ENCODE measurements at regions not wholly inside any gene's neighbourhood (a gene's known extent, or its start where the extent isn't known, plus 50 kb on each side); places are given as distances from the start of the nearest gene placed in this dataset.

- TF ChIP-seq, protein P1, sequence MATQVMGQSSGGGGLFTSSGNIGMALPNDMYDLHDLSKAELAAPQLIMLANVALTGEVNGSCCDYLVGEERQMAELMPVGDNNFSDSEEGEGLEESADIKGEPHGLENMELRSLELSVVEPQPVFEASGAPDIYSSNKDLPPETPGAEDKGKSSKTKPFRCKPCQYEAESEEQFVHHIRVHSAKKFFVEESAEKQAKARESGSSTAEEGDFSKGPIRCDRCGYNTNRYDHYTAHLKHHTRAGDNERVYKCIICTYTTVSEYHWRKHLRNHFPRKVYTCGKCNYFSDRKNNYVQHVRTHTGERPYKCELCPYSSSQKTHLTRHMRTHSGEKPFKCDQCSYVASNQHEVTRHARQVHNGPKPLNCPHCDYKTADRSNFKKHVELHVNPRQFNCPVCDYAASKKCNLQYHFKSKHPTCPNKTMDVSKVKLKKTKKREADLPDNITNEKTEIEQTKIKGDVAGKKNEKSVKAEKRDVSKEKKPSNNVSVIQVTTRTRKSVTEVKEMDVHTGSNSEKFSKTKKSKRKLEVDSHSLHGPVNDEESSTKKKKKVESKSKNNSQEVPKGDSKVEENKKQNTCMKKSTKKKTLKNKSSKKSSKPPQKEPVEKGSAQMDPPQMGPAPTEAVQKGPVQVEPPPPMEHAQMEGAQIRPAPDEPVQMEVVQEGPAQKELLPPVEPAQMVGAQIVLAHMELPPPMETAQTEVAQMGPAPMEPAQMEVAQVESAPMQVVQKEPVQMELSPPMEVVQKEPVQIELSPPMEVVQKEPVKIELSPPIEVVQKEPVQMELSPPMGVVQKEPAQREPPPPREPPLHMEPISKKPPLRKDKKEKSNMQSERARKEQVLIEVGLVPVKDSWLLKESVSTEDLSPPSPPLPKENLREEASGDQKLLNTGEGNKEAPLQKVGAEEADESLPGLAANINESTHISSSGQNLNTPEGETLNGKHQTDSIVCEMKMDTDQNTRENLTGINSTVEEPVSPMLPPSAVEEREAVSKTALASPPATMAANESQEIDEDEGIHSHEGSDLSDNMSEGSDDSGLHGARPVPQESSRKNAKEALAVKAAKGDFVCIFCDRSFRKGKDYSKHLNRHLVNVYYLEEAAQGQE (IDR thresholded peaks at IDR 0.05) = peak; percentile 84
- TF ChIP-seq HNF4G (IDR thresholded peaks at IDR 0.05) (peak; percentile 96), GABPA (IDR thresholded peaks at IDR 0.05 in 1 of 2, conservative IDR thresholded peaks at IDR 0.05 in 1 of 2) (peak; percentile 25 to 35), FOXA2 (IDR thresholded peaks at IDR 0.05) (peak; percentile 34), JUND (IDR thresholded peaks at IDR 0.05) (peak; percentile 89 to 95), YY1 (IDR thresholded peaks at IDR 0.05) (peak; percentile 62), RXRA (IDR thresholded peaks at IDR 0.05) (peak; percentile 88 to 96)
Measured at GRCh38 chr2:8413589-8414135, 268.2 kb upstream of the ID2 start (continued).

DNA sequence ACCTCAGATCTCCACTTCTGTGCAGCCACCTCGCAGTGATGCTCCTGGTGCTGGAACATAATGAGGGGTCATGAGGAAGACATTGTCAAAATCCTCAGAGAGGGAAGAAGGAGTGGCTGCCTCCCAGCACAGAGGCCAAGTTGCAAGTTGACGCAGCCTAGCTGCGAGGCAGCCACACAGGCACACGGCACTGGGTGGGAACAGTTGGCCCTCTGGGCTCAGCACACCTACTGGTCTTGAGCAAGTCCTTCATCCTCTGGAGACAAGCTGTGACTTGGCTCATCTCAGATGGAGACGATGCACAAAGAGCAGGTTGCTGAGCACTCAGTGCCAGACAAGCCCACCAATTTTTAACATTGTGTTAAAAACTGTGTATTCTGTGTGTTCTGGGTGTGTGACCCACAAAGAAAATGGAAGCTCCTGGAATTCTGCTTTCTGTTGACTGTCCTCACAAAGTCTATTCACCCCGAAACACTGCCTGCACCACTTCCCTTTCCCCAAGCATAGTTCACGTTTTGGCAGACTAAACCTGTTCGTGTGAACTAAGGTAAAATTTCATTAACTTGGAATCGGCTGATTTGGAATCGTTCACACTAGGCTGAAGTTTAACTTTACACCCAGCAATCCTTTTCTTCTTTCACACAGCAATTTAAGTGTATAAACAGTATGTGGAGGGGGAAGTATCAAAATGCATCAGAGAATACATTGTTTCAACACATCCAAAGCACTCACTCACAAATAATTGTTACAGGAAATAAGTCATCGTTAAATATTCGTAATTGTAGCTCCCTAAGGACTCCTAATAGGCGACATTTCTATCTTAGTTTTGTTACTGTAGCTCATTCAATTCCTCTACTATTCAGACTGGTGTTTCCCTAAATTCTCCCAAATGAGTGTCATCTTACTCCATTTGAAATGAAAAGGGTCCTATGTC, 266.6 kb upstream of the ID2 start:
- TF ChIP-seq, protein P2, sequence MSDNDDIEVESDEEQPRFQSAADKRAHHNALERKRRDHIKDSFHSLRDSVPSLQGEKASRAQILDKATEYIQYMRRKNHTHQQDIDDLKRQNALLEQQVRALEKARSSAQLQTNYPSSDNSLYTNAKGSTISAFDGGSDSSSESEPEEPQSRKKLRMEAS (IDR thresholded peaks at IDR 0.05) = no peak
- TF ChIP-seq JUND (IDR thresholded peaks at IDR 0.05) (no peak), YY1 (IDR thresholded peaks at IDR 0.05) (peak; percentile 33), SP1 (IDR thresholded peaks at IDR 0.05) (peak; percentile 43), RAD21 (IDR thresholded peaks at IDR 0.05) (peak; percentile 21 to 25), HNF4A (conservative IDR thresholded peaks at IDR 0.05) (peak in 1 of 2 donors; percentile 46), RXRA (IDR thresholded peaks at IDR 0.05) (peak; percentile 44 to 66), ZBTB33 (IDR thresholded peaks at IDR 0.05) (no peak)
- TF ChIP-seq, protein P3, sequence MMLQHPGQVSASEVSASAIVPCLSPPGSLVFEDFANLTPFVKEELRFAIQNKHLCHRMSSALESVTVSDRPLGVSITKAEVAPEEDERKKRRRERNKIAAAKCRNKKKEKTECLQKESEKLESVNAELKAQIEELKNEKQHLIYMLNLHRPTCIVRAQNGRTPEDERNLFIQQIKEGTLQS (IDR thresholded peaks at IDR 0.05) = no peak
- TF ChIP-seq, protein P1 (IDR thresholded peaks at IDR 0.05) = no peak
- WGBS = 55% methylated on average over 13 of the region's 13 CpGs
- Histone ChIP-seq H3K27ac (ENCODE audit: low read depth in 1 of 2, low read length in 2 of 2) (peak overlapping the region; percentile 70 to 81), H3K4me1 (ENCODE audit: control insufficient read depth in 4 of 4, insufficient read depth in 4 of 4, low read length in 3 of 4) (peaks cover 22 to 71% (median 47%) of the 10 kb centered on the region in 4 donors), H3K27me3 (ENCODE audit: control insufficient read depth in 4 of 4, insufficient read depth in 4 of 4, low read length in 3 of 4) (no peaks in the 10 kb centered on the region), H3K36me3 (ENCODE audit: control insufficient read depth in 4 of 4, insufficient read depth in 3 of 4, low read depth in 1 of 4, low read length in 3 of 4) (no peaks in the 10 kb centered on the region), H3K9me3 (ENCODE audit: control insufficient read depth in 4 of 4, low read length in 3 of 4) (no peaks in the 10 kb centered on the region), H3K9ac (ENCODE audit: low read depth in 1 of 2, low read length in 2 of 2) (peak overlapping the region in 1 of 2 donors; percentile 33), H3K4me3 (ENCODE audit: low read depth in 1 of 3, low read length in 3 of 3) (no peak overlapping the region)
- DNase-seq (ENCODE audit: low spot score) = no peak
